ENCODE measurements at regions not wholly inside any gene's neighbourhood (a gene's known extent, or its start where the extent isn't known, plus 50 kb on each side); places are given as distances from the start of the nearest gene placed in this dataset.

- TF ChIP-seq CTCF (conservative IDR thresholded peaks at IDR 0.05; ENCODE audit: low read depth, low read length) = no peak
- no peak for TF ChIP-seq EZH2phosphoT487 (IDR thresholded peaks at IDR 0.05; ENCODE audit: borderline replicate concordance, low read length)
- TF ChIP-seq EZH2 (IDR thresholded peaks at IDR 0.05; ENCODE audit: low read length, unreplicated experiment) = no peak
These were observed 173.6 kb downstream of the TRIM33 start for GRCh38 chr1:114337417-114337816.
